ENCODE measurements at regions not wholly inside any gene's neighbourhood (a gene's known extent, or its start where the extent isn't known, plus 50 kb on each side); places are given as distances from the start of the nearest gene placed in this dataset.

- TF ChIP-seq RCOR1 (IDR thresholded peaks at IDR 0.05; ENCODE audit: insufficient replicate concordance, low read length) (no peak), CTCF (conservative IDR thresholded peaks at IDR 0.05; ENCODE audit: low read depth, low read length) (no peak), RAD21 (IDR thresholded peaks at IDR 0.05; ENCODE audit: low read length) (no peak), MXI1 (IDR thresholded peaks at IDR 0.05; ENCODE audit: borderline replicate concordance, low read depth, low read length) (no peak), POLR2A (IDR thresholded peaks at IDR 0.05; ENCODE audit: low read depth, low read length) (no peak), RFX5 (IDR thresholded peaks at IDR 0.05; ENCODE audit: low read depth, low read length) (no peak), MAFK (IDR thresholded peaks at IDR 0.05; ENCODE audit: low read depth, low read length) (no peak), SMC3 (IDR thresholded peaks at IDR 0.05; ENCODE audit: low read depth, low read length) (no peak), FOS (IDR thresholded peaks at IDR 0.05; ENCODE audit: low read depth, low read length) (no peak), MAZ (IDR thresholded peaks at IDR 0.05; ENCODE audit: borderline replicate concordance, low read depth, low read length) (no peak), BHLHE40 (IDR thresholded peaks at IDR 0.05; ENCODE audit: low read depth, low read length) (no peak), ELK1 (IDR thresholded peaks at IDR 0.05; ENCODE audit: borderline replicate concordance, low read depth, low read length) (no peak), USF2 (IDR thresholded peaks at IDR 0.05; ENCODE audit: low read depth, low read length) (no peak)
Observed at GRCh38 chr9:107740088-107740980, 250.8 kb upstream of the KLF4 start.
